ENCODE measurements at regions not wholly inside any gene's neighbourhood (a gene's known extent, or its start where the extent isn't known, plus 50 kb on each side); places are given as distances from the start of the nearest gene placed in this dataset.

- DNase-seq = no peak
Measured at GRCh38 chr12:19834592-19834991, 395.3 kb downstream of the AEBP2 start.

DNA sequence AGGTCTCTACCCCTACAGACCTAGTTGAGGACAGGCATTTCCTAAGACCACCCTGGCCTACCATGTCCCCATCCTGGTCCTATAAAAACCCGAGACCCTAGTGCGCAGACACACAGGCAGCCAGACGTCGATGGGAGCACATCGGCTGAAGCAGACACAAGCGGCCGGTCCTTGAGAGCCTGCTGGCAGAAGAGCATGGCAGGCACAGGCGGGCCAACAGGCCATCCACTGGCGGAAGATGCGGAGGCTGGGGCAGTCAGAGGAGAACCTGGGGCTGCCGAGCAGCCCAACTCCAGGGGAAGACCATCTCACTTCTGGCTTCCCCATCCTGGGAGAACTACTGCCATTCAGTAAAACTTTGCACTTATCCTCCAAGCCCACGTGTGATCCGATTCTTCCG is 396.8 kb downstream of the AEBP2 start:
- no peak for DNase-seq

- DNase-seq = no peak
Measured at GRCh38 chr12:19836456-19836855, 397.2 kb downstream of the AEBP2 start.

- no peak for DNase-seq
Measured at GRCh38 chr12:19837543-19837942, 398.3 kb downstream of the AEBP2 start.

DNA sequence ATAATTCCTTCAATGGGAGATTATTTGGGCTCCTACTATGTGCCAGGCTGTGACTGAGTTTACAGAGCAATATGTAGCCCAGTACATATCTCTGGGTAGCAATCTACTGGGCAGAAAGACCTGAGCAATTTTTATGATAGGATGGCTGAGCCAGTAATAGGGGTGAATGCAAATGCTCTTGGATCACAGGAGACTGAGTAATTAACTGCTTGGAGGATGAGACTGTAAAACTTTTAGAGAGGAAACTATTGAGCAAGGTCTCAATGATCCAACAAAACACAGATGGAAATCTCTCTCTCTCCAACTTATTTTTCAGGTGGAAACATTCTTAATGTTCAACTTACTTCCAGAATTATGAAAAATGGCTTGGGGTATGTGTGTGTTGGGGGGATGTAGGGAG is 402.2 kb downstream of the AEBP2 start:
- DNase-seq = no peak

GRCh38 chr12:19842116-19842515 is 402.8 kb downstream of the AEBP2 start:
- no peak for DNase-seq

GRCh38 chr12:19844224-19844623 is 404.9 kb downstream of the AEBP2 start:
- no peak for DNase-seq

DNA sequence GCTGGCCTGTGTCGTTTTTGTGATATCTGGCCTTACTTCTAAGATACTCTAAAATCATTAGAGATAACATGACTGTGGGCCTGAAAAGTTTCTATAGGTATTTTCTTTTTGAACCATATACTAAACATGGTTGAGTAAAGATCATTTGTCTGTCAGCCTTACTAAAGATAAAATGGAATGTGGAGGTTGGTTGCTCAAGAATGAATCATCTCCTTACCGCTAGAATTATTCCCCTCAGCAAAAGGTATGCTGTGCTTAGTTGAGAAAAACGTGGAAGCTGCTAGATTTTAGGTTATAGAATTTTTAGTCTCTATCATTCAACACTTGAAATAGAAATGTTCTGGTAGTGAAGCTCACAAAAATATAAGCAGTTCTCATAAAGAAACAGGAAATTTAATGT is 407.3 kb downstream of the AEBP2 start:
- DNase-seq = no peak

DNA sequence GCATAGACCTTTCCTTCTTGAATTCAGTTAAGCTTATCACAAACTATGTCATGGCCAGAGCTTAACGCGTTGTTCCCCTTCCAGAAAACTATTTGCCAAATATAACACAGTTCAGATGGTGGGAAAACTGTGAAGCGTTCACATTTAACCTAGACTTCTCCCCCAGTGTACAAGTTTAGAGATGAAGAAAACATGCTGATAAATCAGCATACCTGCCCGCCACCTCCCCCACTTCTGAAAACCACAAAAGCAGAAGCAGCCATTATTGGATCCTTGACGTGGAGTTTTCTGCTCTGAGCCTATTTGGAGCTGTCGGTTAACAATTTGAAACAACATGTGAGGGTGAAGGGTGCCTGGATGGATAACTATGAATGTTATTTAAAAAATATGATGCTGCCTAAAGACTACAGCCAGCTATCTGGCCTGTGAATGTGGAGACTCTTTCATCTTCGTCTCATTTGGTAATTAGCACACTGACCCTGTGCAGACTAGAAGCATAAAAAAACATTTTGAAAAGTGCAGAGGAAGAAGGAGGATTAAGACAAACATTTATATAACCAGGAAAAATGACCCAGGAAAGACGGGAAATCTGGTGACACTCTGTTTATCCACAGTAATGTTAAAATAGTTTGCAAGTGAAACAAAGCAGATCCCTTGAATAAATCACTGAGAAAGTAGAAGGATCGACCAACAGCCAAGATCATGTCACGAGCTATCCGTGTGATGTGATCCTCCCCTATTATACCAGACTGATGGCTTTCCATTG is 408.2 kb downstream of the AEBP2 start:
- DNase-seq = no peak

DNA sequence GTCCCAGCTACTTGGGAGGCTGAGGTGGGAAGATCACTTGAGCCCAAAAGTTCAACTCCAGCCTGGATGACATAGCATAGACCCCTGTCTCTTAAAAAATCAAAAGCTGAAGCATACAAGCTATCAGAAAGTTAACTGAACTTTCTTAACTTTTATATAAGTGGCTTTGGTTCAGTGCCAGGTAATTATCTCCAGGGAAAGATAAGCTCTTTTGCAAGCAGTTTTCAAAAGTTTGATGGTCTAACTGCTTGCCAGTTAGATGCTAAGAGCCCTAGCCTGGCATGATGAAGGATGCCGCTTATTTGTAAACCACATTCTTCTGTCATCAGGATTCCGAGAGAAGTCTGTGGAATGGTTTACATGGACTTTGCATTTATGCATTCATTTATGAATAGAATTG is 409.1 kb downstream of the AEBP2 start:
- no peak for DNase-seq

GRCh38 chr12:19849208-19849607 is 409.9 kb downstream of the AEBP2 start:
- no peak for DNase-seq

GRCh38 chr12:19850346-19851065 is 411.2 kb downstream of the AEBP2 start:
- no peak for DNase-seq

DNA sequence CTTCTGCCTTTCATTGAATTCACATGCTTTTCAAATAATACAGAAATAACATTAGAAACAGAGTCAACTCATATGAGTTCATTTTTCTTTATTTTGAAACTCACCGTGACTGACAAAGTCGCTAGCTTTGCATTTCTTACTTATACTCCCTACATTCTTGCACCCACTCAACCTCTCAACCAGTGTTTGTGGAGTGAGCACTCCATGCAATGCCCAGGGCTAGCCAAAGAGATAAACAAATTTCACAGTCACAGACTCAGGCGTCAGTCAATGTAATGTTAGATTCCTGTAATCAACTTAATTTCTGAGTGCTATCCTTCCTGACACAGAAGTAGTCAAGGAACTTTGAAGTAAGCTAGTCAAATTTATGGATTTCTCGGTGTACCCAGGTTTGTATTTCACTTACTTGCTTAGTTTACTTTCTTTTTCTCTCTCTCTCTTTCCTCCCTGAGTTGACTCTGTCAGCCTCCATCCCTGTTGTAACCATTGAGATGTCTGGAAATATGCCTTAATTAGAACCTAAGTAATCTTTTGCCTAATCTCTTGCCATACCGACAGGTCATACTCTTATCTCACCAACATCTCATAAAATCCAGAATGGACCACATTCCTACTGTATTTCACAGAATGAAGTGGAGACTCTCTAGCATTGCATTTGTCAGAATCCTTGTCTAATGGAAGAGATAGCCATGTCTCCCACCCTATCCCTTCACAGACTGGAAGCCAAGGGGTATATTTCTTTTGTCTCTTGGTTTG is 413.0 kb downstream of the AEBP2 start:
- DNase-seq = no peak

DNA sequence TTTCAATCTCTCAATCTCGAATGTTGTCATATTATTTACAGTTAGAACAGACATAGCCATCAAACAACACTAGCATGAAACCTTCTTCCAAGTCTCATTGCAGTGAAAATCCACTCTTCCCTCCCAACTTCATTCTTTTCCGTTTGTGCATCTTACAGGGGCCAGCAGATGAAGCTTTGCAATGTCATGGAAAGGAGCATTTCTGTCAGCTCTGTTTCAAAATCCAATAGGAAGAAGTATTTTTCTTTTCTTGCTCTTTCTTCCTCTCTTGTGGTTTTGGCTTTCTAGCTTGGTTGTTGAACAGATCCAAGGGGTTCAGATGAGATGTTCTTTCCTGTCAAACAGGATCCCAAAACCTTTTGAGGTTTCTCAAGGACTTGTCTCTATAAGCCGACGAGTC is 416.6 kb downstream of the AEBP2 start:
- DNase-seq = no peak

DNA sequence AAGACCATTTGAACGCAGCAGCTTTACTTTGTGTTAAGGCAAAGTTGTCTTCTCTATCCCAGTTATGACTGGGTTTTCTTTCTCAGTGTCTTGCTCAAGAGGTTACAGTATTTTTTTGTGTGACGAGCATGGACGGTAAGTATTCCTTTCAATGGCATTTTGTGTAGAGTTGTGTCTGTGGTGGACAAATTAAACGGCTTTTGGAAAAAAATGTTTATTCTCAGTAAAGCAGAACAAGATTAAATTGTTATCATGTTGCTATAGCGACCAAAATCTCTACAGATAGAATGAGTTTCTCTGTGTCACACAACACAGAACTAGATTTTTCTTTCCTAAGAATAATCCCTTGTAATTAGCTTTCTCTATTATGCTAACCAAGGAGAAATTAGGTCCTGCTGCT is 417.1 kb downstream of the AEBP2 start:
- DNase-seq = no peak

DNA sequence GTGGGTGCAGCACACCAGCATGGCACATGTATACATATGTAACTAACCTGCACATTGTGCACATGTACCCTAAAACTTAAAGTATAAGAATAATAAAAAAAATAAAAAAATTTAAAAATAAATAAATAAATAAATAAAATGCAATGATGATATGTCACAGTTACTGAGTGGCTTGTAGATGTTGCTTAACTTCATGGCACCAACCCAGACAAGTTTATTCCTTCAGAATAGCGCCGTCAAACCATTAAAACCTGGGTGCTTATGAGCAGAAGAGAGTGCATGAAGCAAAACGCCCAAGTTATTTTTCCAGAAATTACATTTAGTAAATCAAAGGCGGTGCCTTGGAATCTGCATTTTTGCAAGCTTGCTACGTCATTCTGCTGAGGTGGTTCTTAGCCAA is 417.9 kb downstream of the AEBP2 start:
- no peak for DNase-seq

DNA sequence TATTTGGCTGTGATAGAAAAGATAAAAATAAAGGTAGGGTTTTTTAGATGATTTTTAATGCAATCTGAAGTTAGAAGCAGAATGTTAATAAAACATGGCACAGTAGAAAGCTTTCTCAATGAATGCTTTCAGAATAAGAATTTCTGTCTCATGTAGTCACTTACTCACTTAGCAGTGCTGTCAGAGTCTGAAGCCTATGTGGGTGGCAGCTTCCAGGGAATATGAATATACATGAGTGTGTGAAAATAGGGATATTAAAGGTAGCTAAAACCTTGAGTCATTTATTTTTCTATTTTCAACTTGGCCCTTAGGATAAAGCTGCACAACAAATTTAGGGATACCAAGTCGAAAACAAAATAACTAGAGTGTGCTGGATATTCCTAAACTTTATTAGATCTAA is 427.9 kb downstream of the AEBP2 start:
- no peak for DNase-seq

GRCh38 chr12:19867970-19868369 is 428.7 kb downstream of the AEBP2 start:
- no peak for DNase-seq

- no peak for DNase-seq
Measured at GRCh38 chr12:19869413-19869812, 430.1 kb downstream of the AEBP2 start.

- DNase-seq = no peak
Measured at GRCh38 chr12:19872621-19873540, 433.6 kb downstream of the AEBP2 start.

DNA sequence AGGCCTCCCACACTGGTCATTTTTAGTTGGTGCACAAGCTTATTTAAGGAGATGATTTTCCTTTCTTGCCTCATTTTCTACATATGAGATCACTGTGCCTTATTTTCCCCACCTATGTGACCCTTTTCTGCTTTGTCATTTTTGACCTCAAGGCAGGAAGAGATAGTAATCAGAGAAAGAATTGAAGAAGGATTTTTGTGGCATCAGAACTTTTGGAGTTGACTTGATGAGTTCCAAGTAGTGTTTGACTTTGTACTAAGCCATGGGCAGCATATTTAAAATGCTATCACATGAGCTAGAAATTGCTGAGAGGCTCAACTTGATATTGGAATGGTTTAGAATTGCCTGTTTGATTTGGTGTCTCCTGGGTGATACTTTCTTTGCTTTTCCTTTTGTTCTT is 440.8 kb downstream of the AEBP2 start:
- no peak for DNase-seq

GRCh38 chr12:19880721-19881120 is 441.4 kb downstream of the AEBP2 start:
- DNase-seq = no peak

- DNase-seq = no peak
Measured at GRCh38 chr12:19882346-19882745, 443.1 kb downstream of the AEBP2 start.

All from activated CD4-positive, alpha-beta T cell treated with anti-CD3 and anti-CD28 coated beads, Interleukin-2, amount 50 U/mL, for 1 hour (primary cell).